ENCODE measurements at regions not wholly inside any gene's neighbourhood (a gene's known extent, or its start where the extent isn't known, plus 50 kb on each side); places are given as distances from the start of the nearest gene placed in this dataset.

- Mint-ChIP-seq H3K4me1 (no peaks in the 10 kb centered on the region), H3K9me3 (no peaks in the 10 kb centered on the region), H3K27me3 (ENCODE audit: low read depth) (no peaks in the 10 kb centered on the region), H3K36me3 (ENCODE audit: low read depth) (no peaks in the 10 kb centered on the region), H3K27ac (no peak overlapping the region), H3K4me3 (no peak overlapping the region)
- TF ChIP-seq, protein P1, sequence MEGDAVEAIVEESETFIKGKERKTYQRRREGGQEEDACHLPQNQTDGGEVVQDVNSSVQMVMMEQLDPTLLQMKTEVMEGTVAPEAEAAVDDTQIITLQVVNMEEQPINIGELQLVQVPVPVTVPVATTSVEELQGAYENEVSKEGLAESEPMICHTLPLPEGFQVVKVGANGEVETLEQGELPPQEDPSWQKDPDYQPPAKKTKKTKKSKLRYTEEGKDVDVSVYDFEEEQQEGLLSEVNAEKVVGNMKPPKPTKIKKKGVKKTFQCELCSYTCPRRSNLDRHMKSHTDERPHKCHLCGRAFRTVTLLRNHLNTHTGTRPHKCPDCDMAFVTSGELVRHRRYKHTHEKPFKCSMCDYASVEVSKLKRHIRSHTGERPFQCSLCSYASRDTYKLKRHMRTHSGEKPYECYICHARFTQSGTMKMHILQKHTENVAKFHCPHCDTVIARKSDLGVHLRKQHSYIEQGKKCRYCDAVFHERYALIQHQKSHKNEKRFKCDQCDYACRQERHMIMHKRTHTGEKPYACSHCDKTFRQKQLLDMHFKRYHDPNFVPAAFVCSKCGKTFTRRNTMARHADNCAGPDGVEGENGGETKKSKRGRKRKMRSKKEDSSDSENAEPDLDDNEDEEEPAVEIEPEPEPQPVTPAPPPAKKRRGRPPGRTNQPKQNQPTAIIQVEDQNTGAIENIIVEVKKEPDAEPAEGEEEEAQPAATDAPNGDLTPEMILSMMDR (IDR thresholded peaks at IDR 0.05; ENCODE audit: unreplicated experiment in 3 of 3) = no peak
Observed at GRCh38 chrX:96311366-96311765, 373.3 kb upstream of the DIAPH2 start.

GRCh38 chrX:96314985-96315384 is 369.7 kb upstream of the DIAPH2 start:
- Mint-ChIP-seq H3K9me3 (peaks cover under 1% of the 10 kb centered on the region), H3K27me3 (ENCODE audit: low read depth) (no peaks in the 10 kb centered on the region), H3K4me3 (no peak overlapping the region), H3K4me1 (no peaks in the 10 kb centered on the region), H3K27ac (no peak overlapping the region), H3K36me3 (ENCODE audit: low read depth) (no peaks in the 10 kb centered on the region)
- TF ChIP-seq, protein P1 (IDR thresholded peaks at IDR 0.05; ENCODE audit: unreplicated experiment in 3 of 3) = no peak

GRCh38 chrX:96361844-96362243 is 322.8 kb upstream of the DIAPH2 start:
- no peaks in the 10 kb centered on the region for H3K9me3 Mint-ChIP-seq
- H3K27me3 Mint-ChIP-seq (ENCODE audit: low read depth) = no peaks in the 10 kb centered on the region
- H3K27ac Mint-ChIP-seq = no peak overlapping the region
- no peak overlapping the region for H3K4me3 Mint-ChIP-seq
- TF ChIP-seq, protein P1 (IDR thresholded peaks at IDR 0.05; ENCODE audit: unreplicated experiment in 3 of 3) = no peak
- H3K4me1 Mint-ChIP-seq = no peaks in the 10 kb centered on the region
- H3K36me3 Mint-ChIP-seq (ENCODE audit: low read depth) = no peaks in the 10 kb centered on the region

DNA sequence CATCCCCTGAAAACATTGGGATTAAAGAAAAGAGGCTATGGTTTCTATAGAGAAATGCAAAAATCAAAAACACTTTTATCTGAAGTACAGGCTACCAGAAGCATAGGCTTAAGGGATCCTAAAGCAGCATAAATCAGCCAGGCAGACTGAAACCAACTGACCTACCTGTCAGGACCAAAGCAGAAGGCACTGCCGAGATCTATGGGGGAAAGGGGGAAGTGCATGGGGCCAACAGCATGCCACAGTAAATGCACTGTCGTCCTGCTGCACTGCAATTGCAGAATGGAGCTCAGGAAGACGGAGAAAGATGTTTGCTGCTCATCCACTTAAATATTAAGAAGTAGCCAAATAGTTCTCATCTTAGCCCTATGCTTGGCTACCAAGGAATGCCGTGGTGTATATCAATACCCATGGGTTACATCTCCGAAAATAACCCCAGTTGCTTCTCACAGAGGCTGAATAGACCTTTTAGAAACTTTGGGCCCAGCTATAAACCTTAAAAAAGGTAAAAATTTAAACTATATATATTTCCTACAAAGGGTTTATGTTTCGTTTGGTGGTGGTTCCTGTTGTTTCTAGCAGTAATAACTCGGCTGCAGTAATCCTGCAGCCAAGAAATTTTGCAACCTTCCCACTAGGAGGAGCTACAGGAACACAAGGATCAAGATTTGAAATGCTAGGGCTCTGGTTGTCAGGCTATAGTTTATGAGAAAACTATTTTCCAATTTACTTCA is 312.2 kb upstream of the DIAPH2 start:
- Mint-ChIP-seq H3K27ac (peak overlapping the region in 2 of 3 experiments; percentile 45 to 48), H3K4me3 (peak overlapping the region in 2 of 3 experiments; percentile 5 to 40), H3K4me1 (peaks cover 20% of the 10 kb centered on the region), H3K27me3 (ENCODE audit: low read depth) (no peaks in the 10 kb centered on the region), H3K9me3 (no peaks in the 10 kb centered on the region), H3K36me3 (ENCODE audit: low read depth) (no peaks in the 10 kb centered on the region)
- TF ChIP-seq, protein P1 (IDR thresholded peaks at IDR 0.05; ENCODE audit: unreplicated experiment in 3 of 3) = peak; percentile 85 to 87 (median 86)

- Mint-ChIP-seq H3K4me3 (no peak overlapping the region), H3K27me3 (ENCODE audit: low read depth) (no peaks in the 10 kb centered on the region), H3K9me3 (no peaks in the 10 kb centered on the region), H3K27ac (peak overlapping the region in 2 of 3 experiments; percentile 8 to 45), H3K36me3 (ENCODE audit: low read depth) (no peaks in the 10 kb centered on the region), H3K4me1 (peaks cover 24% of the 10 kb centered on the region)
- TF ChIP-seq, protein P1 (IDR thresholded peaks at IDR 0.05; ENCODE audit: unreplicated experiment in 3 of 3) = no peak
Observed at GRCh38 chrX:96373047-96373355, 311.6 kb upstream of the DIAPH2 start.

GRCh38 chrX:96376266-96376665 is 308.4 kb upstream of the DIAPH2 start:
- Mint-ChIP-seq H3K9me3 (no peaks in the 10 kb centered on the region), H3K27ac (peak overlapping the region in 2 of 3 experiments; percentile 34 to 37), H3K27me3 (ENCODE audit: low read depth) (no peaks in the 10 kb centered on the region), H3K4me3 (no peak overlapping the region), H3K36me3 (ENCODE audit: low read depth) (no peaks in the 10 kb centered on the region), H3K4me1 (peaks cover 48% of the 10 kb centered on the region)
- TF ChIP-seq, protein P1 (IDR thresholded peaks at IDR 0.05; ENCODE audit: unreplicated experiment in 3 of 3) = no peak

Measured in nephron (organoid).